Calu3 (cell line): ENCODE measurements at regions not wholly inside any gene's neighbourhood (a gene's known extent, or its start where the extent isn't known, plus 50 kb on each side); places are given as distances from the start of the nearest gene placed in this dataset.

Source experiments
- BruUV-seq: library from RNA; stranded (reverse); fragments of 400-500 nt; replicated peaks from 2 replicates; lab custom pipeline; 2021; lab: Mats Ljungman, UMichigan
- CTCF ChIA-PET: fragments of 300-600 bp; sonication (Branson Sonifier 250); formaldehyde crosslinking; loops from one replicate; lab custom pipeline; 2022; ENCODE audit warnings: antibody characterized with exemption; lab: Charles Lee
- DNase-seq: peaks from one replicate; pipeline ENCODE4 v3.0.0; 2022
- H3K27ac Mint-ChIP-seq: one replicate; pipeline ENCODE4 v1.8.0; 2022; ENCODE audit warnings: mixed read lengths; ENCODE audit not compliant: unreplicated experiment
- H3K27me3 Mint-ChIP-seq: one replicate; pipeline ENCODE4 v1.8.0; 2022; ENCODE audit warnings: mixed read lengths; ENCODE audit not compliant: unreplicated experiment
- H3K36me3 Mint-ChIP-seq: one replicate; pipeline ENCODE4 v1.8.0; 2022; ENCODE audit warnings: mild to moderate bottlenecking, moderate library complexity, mixed read lengths; ENCODE audit not compliant: insufficient read depth, unreplicated experiment
- H3K4me1 Mint-ChIP-seq: one replicate; pipeline ENCODE4 v1.8.0; 2022; ENCODE audit warnings: mild to moderate bottlenecking, low read depth, mixed read lengths; ENCODE audit not compliant: unreplicated experiment
- H3K4me3 Mint-ChIP-seq: one replicate; pipeline ENCODE4 v1.8.0; 2022; ENCODE audit warnings: mild to moderate bottlenecking, low read depth, moderate library complexity, mixed read lengths; ENCODE audit not compliant: unreplicated experiment
- H3K9me3 Mint-ChIP-seq: one replicate; pipeline ENCODE4 v1.8.0; 2022; ENCODE audit warnings: low read depth, mixed read lengths; ENCODE audit not compliant: unreplicated experiment
- intact Hi-C: fragments of 100-400 bp; cut with micrococcal nuclease; formaldehyde crosslinking; loops from one replicate; pipeline ENCODE4 v1.10.0; 2022; ENCODE audit not compliant: unreplicated experiment
- TF ChIP-seq, protein P1 (sequence below): fragments of 200-600 bp; IDR thresholded peaks from one replicate; pipeline ENCODE4 v1.8.0; 2022; ENCODE audit warnings: antibody characterized with exemption; ENCODE audit not compliant: unreplicated experiment

DNA sequence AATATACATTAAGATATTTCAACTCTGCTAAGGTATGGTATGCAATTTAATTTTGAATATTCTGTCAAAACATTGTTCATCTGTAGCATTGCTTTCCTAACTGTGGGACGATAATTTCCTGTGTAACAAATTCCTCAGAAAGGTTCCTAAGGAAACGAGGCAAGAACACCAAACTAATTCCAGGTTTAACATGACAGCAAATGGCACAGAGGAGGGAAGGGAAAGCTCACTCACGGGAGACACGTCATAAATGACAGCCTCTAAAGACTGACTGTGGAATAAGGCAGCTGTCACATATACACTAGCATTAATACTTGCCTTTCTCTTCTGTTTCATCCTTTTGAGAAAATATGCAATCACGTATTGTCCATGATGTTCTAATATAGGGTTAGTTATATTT, 380.6 kb downstream of the LIG4 start:
- Mint-ChIP-seq H3K36me3 (no peaks in the 10 kb centered on the region), H3K27ac (peak overlapping the region; percentile 72), H3K4me3 (peak overlapping the region; percentile 60), H3K9me3 (no peaks in the 10 kb centered on the region), H3K27me3 (no peaks in the 10 kb centered on the region), H3K4me1 (peaks cover 10% of the 10 kb centered on the region)
- TF ChIP-seq, protein P1, sequence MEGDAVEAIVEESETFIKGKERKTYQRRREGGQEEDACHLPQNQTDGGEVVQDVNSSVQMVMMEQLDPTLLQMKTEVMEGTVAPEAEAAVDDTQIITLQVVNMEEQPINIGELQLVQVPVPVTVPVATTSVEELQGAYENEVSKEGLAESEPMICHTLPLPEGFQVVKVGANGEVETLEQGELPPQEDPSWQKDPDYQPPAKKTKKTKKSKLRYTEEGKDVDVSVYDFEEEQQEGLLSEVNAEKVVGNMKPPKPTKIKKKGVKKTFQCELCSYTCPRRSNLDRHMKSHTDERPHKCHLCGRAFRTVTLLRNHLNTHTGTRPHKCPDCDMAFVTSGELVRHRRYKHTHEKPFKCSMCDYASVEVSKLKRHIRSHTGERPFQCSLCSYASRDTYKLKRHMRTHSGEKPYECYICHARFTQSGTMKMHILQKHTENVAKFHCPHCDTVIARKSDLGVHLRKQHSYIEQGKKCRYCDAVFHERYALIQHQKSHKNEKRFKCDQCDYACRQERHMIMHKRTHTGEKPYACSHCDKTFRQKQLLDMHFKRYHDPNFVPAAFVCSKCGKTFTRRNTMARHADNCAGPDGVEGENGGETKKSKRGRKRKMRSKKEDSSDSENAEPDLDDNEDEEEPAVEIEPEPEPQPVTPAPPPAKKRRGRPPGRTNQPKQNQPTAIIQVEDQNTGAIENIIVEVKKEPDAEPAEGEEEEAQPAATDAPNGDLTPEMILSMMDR = no peak
- no peak for DNase-seq
- CTCF ChIA-PET = interaction anchor here (0.6 to 0.9 kb wide), 2 partner anchors 93 to 1132 kb away, joined by 3 read pairs; no protein-coding TSS in a partner anchor
- intact Hi-C loops = loop anchor here (10.0 kb wide), 1 partner anchor 70 kb away; no protein-coding TSS in a partner anchor
- BruUV-seq = TSS peak; percentile 88

- CTCF ChIA-PET = no interaction called here
Measured at GRCh38 chr13:107834281-107834680, 381.1 kb downstream of the LIG4 start.

GRCh38 chr13:107832500-107833100, 382.7 kb downstream of the LIG4 start:
- CTCF ChIA-PET = no interaction called here

More at GRCh38 chr13:107834281-107834680, 381.1 kb downstream of the LIG4 start:
- BruUV-seq = no TSS peak
- H3K4me3 Mint-ChIP-seq = no peak overlapping the region
- no peaks in the 10 kb centered on the region for H3K27me3 Mint-ChIP-seq
- intact Hi-C loops = loop anchor here (10.0 kb wide), 1 partner anchor 69 kb away; no protein-coding TSS in a partner anchor
- DNase-seq = no peak
- H3K27ac Mint-ChIP-seq = peak overlapping the region; percentile 72
- TF ChIP-seq, protein P1 = no peak
- no peaks in the 10 kb centered on the region for H3K9me3 Mint-ChIP-seq
- H3K4me1 Mint-ChIP-seq = peaks cover 10% of the 10 kb centered on the region
- no peaks in the 10 kb centered on the region for H3K36me3 Mint-ChIP-seq

DNA sequence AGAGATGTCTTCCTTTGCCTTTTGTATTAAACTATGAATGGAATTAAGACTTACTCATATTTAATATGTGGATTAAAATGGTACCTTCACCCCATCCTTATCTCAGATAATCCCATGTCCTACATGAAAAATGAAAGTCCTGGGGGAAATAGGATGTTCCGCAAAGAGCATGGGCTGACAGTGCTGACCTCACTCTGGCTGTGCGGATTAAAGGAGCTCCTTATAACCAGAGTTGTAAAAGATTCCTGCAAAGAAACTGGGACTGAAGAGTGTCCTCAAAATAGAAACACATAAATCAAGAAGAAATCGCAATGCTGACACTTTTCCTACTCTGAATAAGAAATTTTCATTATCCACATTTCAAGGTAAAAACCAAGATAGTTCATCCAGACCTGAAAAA, 384.5 kb downstream of the LIG4 start:
- Mint-ChIP-seq H3K27me3 (no peaks in the 10 kb centered on the region), H3K9me3 (no peaks in the 10 kb centered on the region), H3K4me3 (no peak overlapping the region), H3K4me1 (peaks cover 17% of the 10 kb centered on the region), H3K27ac (no peak overlapping the region), H3K36me3 (no peaks in the 10 kb centered on the region)
- no TSS peak for BruUV-seq
- CTCF ChIA-PET = no interaction called here
- TF ChIP-seq, protein P1 = no peak
- DNase-seq = no peak
- intact Hi-C loops = loop anchor here (10.0 kb wide), 1 partner anchor 66 kb away; no protein-coding TSS in a partner anchor

More at GRCh38 chr13:107832500-107833100, 382.7 kb downstream of the LIG4 start:
- H3K36me3 Mint-ChIP-seq = no peaks in the 10 kb centered on the region
- no peaks in the 10 kb centered on the region for H3K9me3 Mint-ChIP-seq
- H3K27me3 Mint-ChIP-seq = no peaks in the 10 kb centered on the region
- no peak for DNase-seq
- peaks cover 10% of the 10 kb centered on the region for H3K4me1 Mint-ChIP-seq
- TF ChIP-seq, protein P1 = no peak
- H3K27ac Mint-ChIP-seq = peak overlapping the region; percentile 38
- intact Hi-C loops = loop anchor here (10.0 kb wide), 1 partner anchor 68 kb away; no protein-coding TSS in a partner anchor
- no TSS peak for BruUV-seq
- H3K4me3 Mint-ChIP-seq = no peak overlapping the region
